Gastrocnemius medialis (tissue), 4 donors: ENCODE measurements at regions not wholly inside any gene's neighbourhood (a gene's known extent, or its start where the extent isn't known, plus 50 kb on each side); places are given as distances from the start of the nearest gene placed in this dataset.

Experiments used
- CTCF ChIP-seq, 5 experiments: fragments of 450-650 bp in 3 of 5; fragments of 200-600 bp in 2 of 5; sonication (generic) in 2 of 5; IDR thresholded peaks in 4 of 5; conservative IDR thresholded peaks in 1 of 5; 1 replicate in 4 of 5; 2 replicates in 1 of 5; pipeline ENCODE4 v1.5.1; 2016 to 2019; ENCODE audit warnings: antibody characterized with exemption in 5 of 5, mild to moderate bottlenecking in 3 of 5, moderate library complexity in 3 of 5
- POLR2A ChIP-seq, 2 donors: fragments of 450-650 bp; IDR thresholded peaks; one replicate each; pipeline ENCODE4 v1.6.1; 2017; ENCODE audit warnings: antibody characterized with exemption in 2 of 2, mild to moderate bottlenecking in 2 of 2, moderate library complexity in 2 of 2

GRCh38 chr14:65280653-65281052, 131.9 kb upstream of the FUT8 start:
- no peak for TF ChIP-seq CTCF (IDR thresholded peaks at IDR 0.05 in 4 of 5, conservative IDR thresholded peaks at IDR 0.05 in 1 of 5)
- TF ChIP-seq POLR2A (IDR thresholded peaks at IDR 0.05), result no peak
